Sigmoid colon (tissue), 6 donors: ENCODE measurements at regions not wholly inside any gene's neighbourhood (a gene's known extent, or its start where the extent isn't known, plus 50 kb on each side); places are given as distances from the start of the nearest gene placed in this dataset.

Source experiments
- DNase-seq: peaks from one replicate; pipeline ENCODE4 v3.0.0-alpha.2; 2019
- H3K27ac ChIP-seq, 4 donors: fragments of 200-600 bp; sonication (generic); one replicate each; pipeline ENCODE4 v1.5.1; 2016 to 2019; ENCODE audit warnings: mild to moderate bottlenecking in 1 of 4
- H3K27me3 ChIP-seq, 3 donors: fragments of 200-600 bp; sonication (generic); one replicate each; pipeline ENCODE4 v1.5.1; 2019; ENCODE audit warnings: mild to moderate bottlenecking in 1 of 3
- H3K36me3 ChIP-seq, 4 donors: fragments of 200-600 bp; sonication (generic); one replicate each; pipeline ENCODE4 v1.5.1; 2016 to 2019
- H3K4me1 ChIP-seq, 4 donors: fragments of 200-600 bp; sonication (generic); one replicate each; pipeline ENCODE4 v1.5.1; 2017 to 2019
- H3K4me3 ChIP-seq, 4 donors: fragments of 200-600 bp; sonication (generic); one replicate each; pipeline ENCODE4 v1.5.1; 2017 to 2019; ENCODE audit warnings: mild to moderate bottlenecking in 2 of 4, moderate library complexity in 1 of 4
- H3K9me3 ChIP-seq, 4 donors: fragments of 200-600 bp in 3 of 4; sonication (generic) in 3 of 4; one replicate each; pipeline versions ENCODE4 v1.5.1 to v1.6.1; 2013 to 2019
- EP300 ChIP-seq, 4 donors: sonication (generic); formaldehyde crosslinking; IDR thresholded peaks; one replicate each; pipeline ENCODE4 v1.6.1; 2017; ENCODE audit warnings: antibody characterized with exemption in 4 of 4
- POLR2A ChIP-seq, 2 donors: fragments of 450-650 bp; IDR thresholded peaks; one replicate each; pipeline ENCODE4 v1.6.1; 2016; ENCODE audit warnings: antibody characterized with exemption in 2 of 2, mild to moderate bottlenecking in 2 of 2, moderate library complexity in 2 of 2
- POLR2AphosphoS5 ChIP-seq, 4 donors: sonication (generic); formaldehyde crosslinking; IDR thresholded peaks; one replicate each; pipeline ENCODE4 v1.6.1; 2017; ENCODE audit warnings: antibody characterized with exemption in 4 of 4
- WGBS, 2 donors: extraction: QIAGEN DNeasy Blood & Tissue Kit; methylation state at CpG; one replicate each; pipeline ENCODE4 v1.1.7; 2013; 5-methylcytosine and 5-hydroxymethylcytosine counted together
- intact Hi-C: fragments of 100-400 bp; cut with DNase I; formaldehyde crosslinking; loops from one replicate; pipeline ENCODE4 v1.15.1; 2023
- TF ChIP-seq, protein P1 (sequence below), 4 experiments: fragments of 450-650 bp in 3 of 4; fragments of 200-600 bp in 1 of 4; IDR thresholded peaks; one replicate each; pipeline ENCODE4 v1.5.1; 2016 to 2019; ENCODE audit warnings: antibody characterized with exemption in 4 of 4, mild to moderate bottlenecking in 3 of 4, moderate library complexity in 2 of 4
- donor health status: healthy with polysubstance abuse.
- donor health status: healthy.

DNA sequence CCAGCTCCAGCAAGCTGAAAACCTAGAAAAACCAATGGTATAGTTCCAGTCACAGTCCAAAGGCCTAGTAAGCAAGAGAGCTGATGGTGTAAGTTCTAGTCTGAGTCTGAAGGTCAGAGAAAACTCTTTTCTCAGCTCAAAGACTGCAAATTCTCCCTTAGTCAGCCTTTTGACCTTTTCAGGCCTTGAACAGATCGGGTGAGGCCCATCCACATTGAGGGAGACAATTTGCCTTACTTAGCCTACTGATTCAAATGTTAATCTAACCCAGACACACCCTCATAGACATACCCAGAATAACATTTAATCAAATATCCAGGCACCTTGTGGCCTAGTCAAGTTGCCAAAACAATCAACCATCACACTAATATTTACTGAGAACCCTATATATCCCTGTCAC is 110.8 kb upstream of the KCNJ3 start:
- Histone ChIP-seq H3K4me1 (no peaks in the 10 kb centered on the region), H3K4me3 (no peak overlapping the region), H3K27ac (no peak overlapping the region), H3K9me3 (no peaks in the 10 kb centered on the region), H3K27me3 (no peaks in the 10 kb centered on the region), H3K36me3 (no peaks in the 10 kb centered on the region)
- no peak for DNase-seq
- WGBS, 2 donors, result 40 to 84% methylated on average over 1 of the region's 1 CpG
- intact Hi-C loops, result no loop called here
- TF ChIP-seq POLR2A (IDR thresholded peaks at IDR 0.05) (no peak), POLR2AphosphoS5 (IDR thresholded peaks at IDR 0.05) (no peak), EP300 (IDR thresholded peaks at IDR 0.05) (no peak)
- TF ChIP-seq, protein P1, sequence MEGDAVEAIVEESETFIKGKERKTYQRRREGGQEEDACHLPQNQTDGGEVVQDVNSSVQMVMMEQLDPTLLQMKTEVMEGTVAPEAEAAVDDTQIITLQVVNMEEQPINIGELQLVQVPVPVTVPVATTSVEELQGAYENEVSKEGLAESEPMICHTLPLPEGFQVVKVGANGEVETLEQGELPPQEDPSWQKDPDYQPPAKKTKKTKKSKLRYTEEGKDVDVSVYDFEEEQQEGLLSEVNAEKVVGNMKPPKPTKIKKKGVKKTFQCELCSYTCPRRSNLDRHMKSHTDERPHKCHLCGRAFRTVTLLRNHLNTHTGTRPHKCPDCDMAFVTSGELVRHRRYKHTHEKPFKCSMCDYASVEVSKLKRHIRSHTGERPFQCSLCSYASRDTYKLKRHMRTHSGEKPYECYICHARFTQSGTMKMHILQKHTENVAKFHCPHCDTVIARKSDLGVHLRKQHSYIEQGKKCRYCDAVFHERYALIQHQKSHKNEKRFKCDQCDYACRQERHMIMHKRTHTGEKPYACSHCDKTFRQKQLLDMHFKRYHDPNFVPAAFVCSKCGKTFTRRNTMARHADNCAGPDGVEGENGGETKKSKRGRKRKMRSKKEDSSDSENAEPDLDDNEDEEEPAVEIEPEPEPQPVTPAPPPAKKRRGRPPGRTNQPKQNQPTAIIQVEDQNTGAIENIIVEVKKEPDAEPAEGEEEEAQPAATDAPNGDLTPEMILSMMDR (IDR thresholded peaks at IDR 0.05), result no peak

DNA sequence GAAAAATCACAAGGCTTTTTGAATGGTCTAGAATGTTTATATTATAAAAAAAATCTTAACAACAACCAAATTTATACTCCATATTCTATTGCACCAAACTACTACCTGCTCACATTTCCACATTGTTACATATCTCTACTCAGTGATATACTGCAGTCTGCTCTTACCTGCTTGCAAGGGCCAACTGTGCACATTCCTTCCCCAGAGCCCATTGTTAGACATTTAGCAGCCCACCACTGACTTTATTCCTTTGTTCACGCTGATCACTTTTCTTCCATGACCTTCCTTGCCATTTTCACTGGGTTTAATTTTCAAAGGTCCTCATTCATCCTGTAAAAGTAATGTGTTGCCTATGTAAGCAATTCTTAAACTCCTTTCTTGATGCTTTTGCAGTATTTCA is 109.7 kb upstream of the KCNJ3 start:
- DNase-seq, result no peak
- Histone ChIP-seq H3K4me1 (no peaks in the 10 kb centered on the region), H3K9me3 (no peaks in the 10 kb centered on the region), H3K27ac (no peak overlapping the region), H3K36me3 (no peaks in the 10 kb centered on the region), H3K27me3 (no peaks in the 10 kb centered on the region), H3K4me3 (no peak overlapping the region)
- WGBS, 2 donors, result 77 to 81% methylated on average over 1 of the region's 1 CpG
- TF ChIP-seq EP300 (IDR thresholded peaks at IDR 0.05) (no peak), POLR2A (IDR thresholded peaks at IDR 0.05) (no peak), POLR2AphosphoS5 (IDR thresholded peaks at IDR 0.05) (no peak)
- TF ChIP-seq, protein P1 (IDR thresholded peaks at IDR 0.05), result no peak
- intact Hi-C loops, result no loop called here

GRCh38 chr2:154589514-154589913 is 109.0 kb upstream of the KCNJ3 start:
- TF ChIP-seq POLR2A (IDR thresholded peaks at IDR 0.05), result no peak
- TF ChIP-seq EP300 (IDR thresholded peaks at IDR 0.05), result no peak
- TF ChIP-seq, protein P1 (IDR thresholded peaks at IDR 0.05), result no peak
- TF ChIP-seq POLR2AphosphoS5 (IDR thresholded peaks at IDR 0.05), result no peak
- no peak for DNase-seq
- Histone ChIP-seq H3K9me3 (no peaks in the 10 kb centered on the region), H3K36me3 (no peaks in the 10 kb centered on the region), H3K4me1 (no peaks in the 10 kb centered on the region), H3K27ac (no peak overlapping the region), H3K4me3 (no peak overlapping the region), H3K27me3 (no peaks in the 10 kb centered on the region)
- intact Hi-C loops, result no loop called here

DNA sequence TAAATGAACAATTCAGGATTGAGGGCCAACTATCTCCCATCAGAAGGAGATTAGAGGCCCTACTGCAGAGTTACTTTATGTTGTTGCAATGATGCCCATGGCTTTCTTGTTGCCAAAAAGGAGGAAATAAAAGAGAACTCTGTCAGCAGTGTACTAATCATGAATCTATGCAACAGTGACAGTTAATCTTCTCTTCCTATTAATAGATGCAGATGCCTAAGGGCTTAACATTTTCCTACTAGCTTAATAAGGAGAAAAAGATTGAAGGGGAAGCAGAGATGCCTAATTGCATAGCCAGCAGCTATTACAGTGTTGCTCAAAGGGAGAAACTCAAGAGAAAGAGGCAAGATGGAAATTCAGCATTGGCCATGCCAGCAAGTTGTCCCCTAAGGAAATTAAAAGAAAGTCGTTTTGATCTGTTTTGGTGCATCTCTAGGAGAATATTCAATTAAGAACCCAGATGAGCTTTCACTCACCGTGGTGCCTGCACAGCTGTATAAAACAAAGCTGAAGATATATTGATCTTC is 107.1 kb upstream of the KCNJ3 start:
- Histone ChIP-seq H3K9me3 (no peaks in the 10 kb centered on the region), H3K36me3 (no peaks in the 10 kb centered on the region), H3K4me3 (no peak overlapping the region), H3K27me3 (no peaks in the 10 kb centered on the region), H3K27ac (no peak overlapping the region), H3K4me1 (no peaks in the 10 kb centered on the region)
- TF ChIP-seq POLR2AphosphoS5 (IDR thresholded peaks at IDR 0.05) (no peak), POLR2A (IDR thresholded peaks at IDR 0.05) (no peak), EP300 (IDR thresholded peaks at IDR 0.05) (no peak)
- TF ChIP-seq, protein P1 (IDR thresholded peaks at IDR 0.05), result no peak
- 53 to 61% methylated on average over 2 of the region's 2 CpGs for WGBS, 2 donors
- intact Hi-C loops, result no loop called here
- DNase-seq, result no peak

- intact Hi-C loops, result no loop called here
- WGBS, 2 donors, result 84 to 89% methylated on average over 3 of the region's 3 CpGs
- DNase-seq, result no peak
- H3K27me3 ChIP-seq, result no peaks in the 10 kb centered on the region
- no peaks in the 10 kb centered on the region for H3K36me3 ChIP-seq
- H3K9me3 ChIP-seq, result no peaks in the 10 kb centered on the region
- TF ChIP-seq, protein P1 (IDR thresholded peaks at IDR 0.05), result no peak
- TF ChIP-seq POLR2AphosphoS5 (IDR thresholded peaks at IDR 0.05) (no peak), POLR2A (IDR thresholded peaks at IDR 0.05) (no peak), EP300 (IDR thresholded peaks at IDR 0.05) (no peak)
- H3K4me1 ChIP-seq, result no peaks in the 10 kb centered on the region
- H3K27ac ChIP-seq, result no peak overlapping the region
- no peak overlapping the region for H3K4me3 ChIP-seq
Observed at GRCh38 chr2:154599189-154599588, 99.3 kb upstream of the KCNJ3 start.
